AG20443 (cell line): ENCODE measurements at regions not wholly inside any gene's neighbourhood (a gene's known extent, or its start where the extent isn't known, plus 50 kb on each side); places are given as distances from the start of the nearest gene placed in this dataset.
A peak's percentile ranks its signal among the peaks of the same experiment; 100 is the strongest.
"Not testable (repeated sequence)": the region's sequence is repeated elsewhere in the genome, so short reads cannot be mapped to it uniquely, and the experiment has no call there.

Experiments
- DNase-seq: peaks from one replicate; pipeline ENCODE4 v3.0.0; 2012; ENCODE audit warnings: low spot score, mixed read lengths

DNA sequence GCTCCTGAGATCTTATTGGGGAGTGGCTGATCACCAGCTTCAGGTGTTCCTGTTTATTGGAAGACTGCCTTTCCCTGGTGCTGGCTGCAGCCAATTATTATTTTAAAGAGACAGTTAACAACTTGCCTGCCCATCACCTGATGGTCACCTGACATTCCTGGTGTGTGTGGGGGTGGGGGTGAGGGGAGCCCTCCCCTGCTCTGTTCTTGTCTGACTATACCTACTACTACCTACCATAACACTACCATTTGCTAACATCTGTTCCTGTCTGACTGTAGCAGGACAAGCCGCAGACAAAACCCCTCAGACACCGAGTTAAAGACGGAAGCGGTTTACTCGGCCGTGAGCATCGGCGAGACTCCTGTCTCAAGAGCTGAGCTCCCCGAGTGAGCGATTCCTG lies 54.9 kb upstream of the NBPF3 start:
- no peak for DNase-seq

DNA sequence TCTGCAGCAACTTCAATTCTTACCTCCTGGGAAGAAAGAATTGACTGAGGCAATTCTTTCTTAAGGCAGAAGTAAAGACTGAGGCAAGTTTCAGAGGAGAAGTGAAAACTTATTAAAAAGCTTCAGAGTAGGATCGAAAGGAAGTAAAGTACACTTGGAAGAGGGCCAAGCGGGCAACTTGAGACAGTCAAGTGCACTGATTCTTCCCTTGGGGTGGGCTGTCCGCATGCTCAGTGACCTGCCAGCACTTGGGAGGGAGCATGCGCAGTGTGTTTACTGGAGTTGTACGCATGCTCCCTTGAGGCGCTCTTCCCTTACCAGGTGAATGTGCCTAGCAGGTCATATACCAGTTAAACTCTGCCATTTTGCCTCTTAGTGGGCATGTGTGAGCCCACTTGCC lies 55.3 kb upstream of the NBPF3 start:
- no peak for DNase-seq

DNA sequence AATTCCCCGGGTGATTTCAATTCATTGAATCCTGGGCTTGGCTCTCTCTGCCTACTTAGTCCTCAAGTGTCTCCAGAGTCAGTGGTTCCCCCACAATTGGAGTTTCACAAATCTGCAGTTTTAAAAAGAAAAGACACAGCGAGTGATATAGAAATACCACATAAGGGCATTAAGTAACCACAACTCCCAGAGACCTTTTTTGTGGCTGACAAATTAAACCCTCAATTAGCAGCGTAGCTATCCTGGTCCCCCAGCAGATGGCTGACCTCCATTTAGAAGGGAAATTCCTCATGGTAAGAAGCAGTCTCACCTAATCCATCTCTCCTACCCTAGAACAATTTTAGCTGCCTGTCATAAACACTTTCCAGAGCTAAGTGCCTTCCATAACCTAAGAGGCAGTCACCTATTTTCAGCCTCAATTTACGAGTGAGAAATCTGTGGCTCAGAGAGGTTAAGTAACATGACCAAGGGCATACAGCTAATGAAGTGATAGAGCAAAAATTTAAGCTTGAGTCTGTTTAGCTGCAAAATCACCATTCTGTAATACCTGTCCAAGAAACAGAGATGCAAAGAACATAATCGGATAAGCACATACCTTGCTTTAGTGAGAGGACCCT lies 56.0 kb upstream of the NBPF3 start:
- no peak for DNase-seq

DNA sequence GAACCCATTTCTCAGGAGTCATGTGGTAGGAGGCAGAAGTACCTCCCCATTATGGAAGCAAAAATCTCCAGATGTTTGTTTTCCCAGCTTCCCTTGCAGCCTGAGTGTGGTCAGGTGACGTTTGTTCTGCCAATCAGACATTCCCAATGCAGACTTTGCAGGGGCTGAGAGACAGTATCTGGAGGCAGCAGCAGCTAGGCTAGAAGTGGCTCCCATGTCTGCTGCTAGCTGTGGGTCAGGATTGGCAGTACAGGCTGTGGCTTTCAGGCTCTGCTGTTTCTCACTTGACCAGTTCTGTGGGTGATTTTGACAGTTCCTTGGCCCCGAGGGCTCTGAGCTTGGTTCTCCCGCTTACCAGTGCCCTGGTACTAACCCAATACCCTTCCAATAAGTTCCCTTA lies 58.6 kb upstream of the NBPF3 start:
- no peak for DNase-seq

DNA sequence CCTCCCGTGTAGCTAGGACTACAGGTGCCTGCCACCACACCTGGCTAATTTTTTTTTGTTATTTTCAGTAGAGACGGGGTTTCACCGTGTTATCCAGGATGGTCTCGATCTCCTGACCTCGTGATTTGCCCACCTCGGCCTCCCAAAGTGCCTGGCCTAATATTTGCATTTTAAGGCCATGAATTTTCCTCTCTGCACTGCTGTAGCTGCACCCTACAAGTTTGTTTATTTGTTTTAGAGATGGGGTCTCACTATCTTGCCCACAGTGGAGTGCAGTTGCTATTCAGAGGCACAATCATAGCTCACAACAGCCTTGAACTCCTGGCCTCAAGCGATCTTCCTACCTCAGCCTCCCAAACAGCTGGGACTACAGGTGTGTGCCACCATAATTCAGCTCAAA lies 59.8 kb upstream of the NBPF3 start:
- not testable (repeated sequence) for DNase-seq

DNA sequence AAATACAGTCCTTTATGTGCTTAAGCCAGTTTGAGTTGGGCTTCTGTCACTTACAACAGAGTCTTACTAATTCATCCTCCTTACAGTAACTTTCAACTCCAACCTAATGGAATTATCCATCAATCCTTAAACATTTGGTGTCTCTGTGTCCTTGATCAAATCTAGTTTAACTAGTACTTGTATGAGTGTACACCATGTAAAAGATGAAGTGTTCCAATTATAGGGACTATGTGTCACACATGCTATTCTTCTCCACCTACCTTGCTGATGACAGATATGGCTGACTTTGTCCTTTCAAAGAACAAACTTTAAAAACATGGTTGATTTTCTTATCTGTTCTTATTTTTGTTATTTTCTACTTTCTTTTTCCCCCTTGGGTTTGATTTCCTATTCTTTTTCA lies 60.4 kb upstream of the NBPF3 start:
- no peak for DNase-seq

DNA sequence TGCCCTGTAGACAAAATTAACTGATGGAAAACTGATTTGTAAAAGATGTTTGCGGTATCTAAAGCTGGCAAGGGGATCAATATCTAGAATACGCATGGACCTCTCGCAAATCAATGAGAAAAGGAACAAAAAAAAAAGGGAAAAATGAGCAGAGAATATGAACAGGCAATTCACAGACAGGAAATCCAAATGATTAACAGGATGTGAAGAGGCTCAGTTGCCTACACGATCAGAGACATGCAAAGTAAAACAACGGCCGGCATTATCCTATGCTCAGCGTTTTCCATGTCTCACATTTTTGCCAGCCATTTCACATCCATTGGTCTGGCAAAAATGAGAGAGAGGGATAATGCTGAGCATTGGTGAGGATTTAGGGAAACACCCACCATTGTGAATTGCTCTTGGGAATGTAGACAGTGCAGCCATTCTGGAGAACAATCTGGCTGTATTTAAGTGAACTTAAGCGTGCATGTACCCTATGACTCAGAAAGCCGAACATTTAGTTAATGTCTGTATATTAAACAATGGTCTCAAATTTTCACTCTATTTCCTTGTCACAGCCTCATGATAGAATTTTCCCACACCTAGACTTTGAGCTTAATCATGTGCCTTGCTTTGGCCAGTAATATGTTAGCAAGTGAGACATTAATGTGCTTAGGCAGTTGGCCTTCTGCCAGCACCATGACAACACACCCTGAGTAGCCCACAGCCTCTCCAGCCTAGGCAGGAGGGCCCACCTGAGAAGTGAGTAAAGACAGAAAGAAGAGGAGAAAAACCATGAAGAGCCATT lies 61.0 kb upstream of the NBPF3 start:
- no peak for DNase-seq

DNA sequence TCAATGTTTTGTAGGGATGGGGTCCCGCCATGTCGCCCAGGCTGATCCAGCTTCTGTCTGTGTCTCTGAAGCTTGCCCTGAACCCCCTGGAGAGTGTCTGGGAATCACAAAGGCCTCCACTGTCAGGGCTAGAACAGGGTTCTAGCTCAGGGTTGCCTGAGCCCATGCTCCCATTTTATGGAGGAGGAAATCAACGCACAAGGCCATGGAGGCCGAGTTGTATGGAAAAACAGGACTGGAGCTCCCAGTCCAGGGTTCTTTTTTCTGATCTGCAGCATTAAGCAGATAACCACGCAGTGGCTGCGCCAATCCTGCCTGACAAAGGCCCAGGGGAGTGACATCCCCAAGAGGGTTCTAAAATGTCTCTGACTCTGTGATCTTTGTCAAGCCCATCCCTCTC lies 67.6 kb upstream of the NBPF3 start:
- no peak for DNase-seq

DNA sequence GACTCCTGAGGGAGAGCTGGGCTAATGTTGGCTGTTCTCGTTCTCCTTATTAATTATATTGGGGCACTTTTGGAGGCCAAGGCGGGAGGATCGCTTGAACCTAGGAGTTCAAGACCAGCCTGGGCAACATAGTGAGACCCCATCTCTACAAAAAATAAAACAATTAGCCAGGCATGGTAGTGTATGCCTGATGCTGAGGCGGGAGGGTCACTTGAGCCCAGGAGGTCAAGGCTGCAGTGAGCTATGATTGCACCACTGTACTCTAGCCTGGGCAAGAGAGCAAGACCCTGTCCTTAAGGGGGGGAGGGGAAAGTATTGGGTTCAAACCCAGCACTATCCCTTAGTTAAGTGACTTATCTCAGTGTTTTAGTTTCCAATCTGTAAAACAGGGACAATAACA lies 70.0 kb upstream of the NBPF3 start:
- no peak for DNase-seq

DNA sequence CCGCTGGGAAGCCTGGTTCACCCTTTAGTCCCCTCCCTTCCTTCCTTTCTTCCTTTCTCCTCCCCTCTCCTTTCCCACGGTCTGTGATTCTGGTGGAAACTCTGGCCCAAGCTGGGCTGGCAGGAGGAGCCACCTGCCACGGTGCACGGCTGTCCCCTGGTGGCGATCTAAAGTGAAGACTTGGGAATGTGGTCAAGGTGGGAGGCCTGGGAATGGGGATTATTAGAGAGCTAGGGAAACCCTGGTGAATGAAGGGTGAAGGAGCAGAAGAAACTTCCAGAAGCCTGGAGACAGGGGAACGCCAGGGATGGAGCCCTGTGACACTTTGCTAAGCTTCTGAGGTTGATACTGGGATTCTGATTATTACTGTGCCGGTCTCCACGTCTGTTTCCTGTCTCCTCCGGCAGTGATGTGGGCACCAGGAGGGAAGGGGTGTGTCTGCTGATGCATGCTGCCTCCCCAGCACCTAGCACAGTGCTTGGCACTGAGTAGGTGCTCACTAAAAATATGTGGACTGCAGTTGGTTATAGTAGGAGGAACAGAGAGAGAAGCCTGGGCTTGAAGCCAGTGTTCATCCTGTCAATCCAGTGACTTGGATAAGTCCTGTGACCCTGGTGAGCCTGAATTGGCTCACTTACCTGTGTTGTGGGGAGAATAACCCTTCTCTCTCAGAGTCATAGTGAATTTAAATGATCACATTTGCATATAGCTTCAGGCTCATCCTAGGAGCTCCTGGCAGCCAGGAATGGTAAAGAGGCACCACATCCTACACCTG lies 71.2 kb upstream of the NBPF3 start:
- peak; percentile 87 for DNase-seq

DNA sequence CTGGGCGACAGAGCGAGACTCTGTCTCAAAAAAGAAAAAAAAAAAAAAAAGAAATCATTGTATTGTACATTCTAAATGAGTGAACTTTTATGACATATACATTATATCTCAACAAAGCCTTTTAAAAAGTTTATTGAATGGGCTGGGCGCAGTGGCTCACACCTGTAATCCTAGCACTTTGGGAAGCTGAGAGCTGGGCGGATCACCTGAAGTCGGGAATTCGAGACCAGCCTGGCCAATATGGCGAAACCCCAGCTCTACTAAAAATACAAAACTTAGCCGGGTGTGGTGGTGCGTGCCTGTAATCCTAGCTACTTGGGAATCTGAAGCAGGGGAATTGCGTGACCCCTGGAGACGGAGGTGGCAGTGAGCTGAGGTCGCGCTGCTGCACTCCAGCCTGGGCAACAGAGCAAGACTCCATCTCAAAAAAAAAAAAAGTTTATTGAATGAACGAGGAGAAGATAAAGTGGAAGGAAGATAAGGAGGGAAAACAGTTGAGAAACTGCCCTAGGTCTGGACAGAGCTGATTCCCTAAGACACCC lies 71.9 kb upstream of the NBPF3 start:
- not testable (repeated sequence) for DNase-seq

DNA sequence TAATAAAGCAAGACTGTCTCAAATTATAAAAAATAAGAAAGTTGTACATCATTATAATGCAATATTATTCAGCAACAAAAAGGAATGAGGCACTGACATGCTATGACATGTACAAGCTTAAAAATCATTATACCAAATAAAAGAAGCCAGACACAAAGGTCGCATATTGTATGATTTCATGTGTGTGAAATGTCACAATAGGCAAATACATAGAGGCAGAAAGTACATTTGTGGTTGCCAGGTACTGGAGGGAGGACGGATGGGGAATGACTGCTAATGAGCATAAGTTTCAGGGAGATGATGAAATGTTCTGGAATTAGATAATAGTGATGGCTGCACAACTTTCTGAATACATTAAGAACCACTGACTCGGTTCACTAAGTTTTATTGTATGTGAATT lies 73.6 kb upstream of the NBPF3 start:
- DNase-seq, result no peak

DNA sequence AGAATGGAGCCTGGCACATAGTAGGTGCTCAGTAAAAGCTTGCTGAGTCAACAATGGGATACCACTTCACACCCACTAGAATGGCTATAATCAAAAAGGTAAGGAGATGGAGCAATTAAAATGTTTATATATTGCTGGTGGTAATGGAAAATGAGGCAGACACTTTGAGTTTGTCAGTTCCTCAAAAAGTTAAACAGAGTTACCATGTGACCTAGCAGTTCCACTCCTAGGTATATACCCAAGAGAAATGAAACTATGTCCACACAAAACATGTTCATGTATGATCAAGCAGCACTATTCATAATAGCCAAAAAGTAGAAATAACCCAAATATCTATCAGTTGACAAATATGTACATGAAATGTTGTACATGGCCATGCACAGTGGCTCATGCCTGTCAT lies 74.8 kb upstream of the ECE1 start:
- no peak for DNase-seq

DNA sequence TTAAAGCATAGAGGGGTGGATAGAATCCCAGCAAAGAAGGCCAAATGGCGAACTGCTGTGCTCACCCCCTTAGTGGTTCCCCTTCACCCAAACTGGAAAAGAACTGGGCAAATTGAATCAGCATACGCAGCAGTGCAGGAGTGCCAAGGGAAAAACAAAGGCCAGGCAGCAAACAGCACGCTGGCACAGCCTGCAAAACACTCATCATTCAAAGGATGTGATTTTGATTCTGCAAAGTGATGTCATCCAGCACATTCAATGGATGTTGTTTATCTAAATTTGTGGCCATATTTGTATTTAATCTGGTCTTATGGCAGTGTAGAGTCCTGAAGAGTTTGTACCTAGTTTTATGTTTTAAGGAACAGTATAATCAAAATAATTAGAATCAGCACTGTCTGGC lies 71.8 kb upstream of the ECE1 start:
- DNase-seq, result no peak

DNA sequence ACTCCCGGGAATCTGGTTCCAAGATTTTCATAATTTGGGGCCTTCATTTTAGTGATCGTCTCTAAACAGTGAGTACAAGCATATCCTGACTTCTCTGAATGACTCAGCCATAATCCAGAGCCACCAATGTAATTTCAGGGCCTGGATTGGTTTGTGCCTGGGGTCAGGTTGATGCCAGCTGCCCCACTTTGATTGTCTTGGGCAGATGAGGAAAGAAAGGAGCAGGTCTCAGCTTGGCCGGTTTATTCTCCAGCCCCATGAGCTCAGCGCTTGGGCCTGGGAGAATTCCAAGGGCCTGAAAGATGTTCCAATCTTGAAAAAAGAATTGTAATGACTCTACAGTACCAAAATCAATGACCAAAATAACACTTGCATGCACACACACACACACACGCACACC lies 71.2 kb upstream of the ECE1 start:
- DNase-seq, result no peak

DNA sequence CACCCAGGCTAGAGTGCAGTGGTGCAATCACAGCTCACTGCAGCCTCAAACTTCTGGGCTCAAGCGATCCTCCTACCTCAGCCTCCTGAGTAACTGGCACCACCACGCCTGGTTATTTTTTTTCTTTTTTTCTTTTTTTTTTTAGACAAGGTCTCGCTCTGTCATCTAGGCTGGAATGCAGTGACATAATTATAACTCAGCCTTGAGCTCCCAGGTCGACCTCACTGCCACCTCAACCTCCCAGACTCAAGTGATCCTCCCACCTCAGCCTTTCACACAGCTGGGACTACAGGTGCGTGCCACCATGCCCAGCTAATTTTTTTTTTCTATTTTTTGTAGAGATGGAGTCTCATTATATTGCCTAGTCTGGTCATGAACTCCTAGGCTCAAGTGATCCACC lies 66.9 kb upstream of the ECE1 start:
- no peak for DNase-seq

DNA sequence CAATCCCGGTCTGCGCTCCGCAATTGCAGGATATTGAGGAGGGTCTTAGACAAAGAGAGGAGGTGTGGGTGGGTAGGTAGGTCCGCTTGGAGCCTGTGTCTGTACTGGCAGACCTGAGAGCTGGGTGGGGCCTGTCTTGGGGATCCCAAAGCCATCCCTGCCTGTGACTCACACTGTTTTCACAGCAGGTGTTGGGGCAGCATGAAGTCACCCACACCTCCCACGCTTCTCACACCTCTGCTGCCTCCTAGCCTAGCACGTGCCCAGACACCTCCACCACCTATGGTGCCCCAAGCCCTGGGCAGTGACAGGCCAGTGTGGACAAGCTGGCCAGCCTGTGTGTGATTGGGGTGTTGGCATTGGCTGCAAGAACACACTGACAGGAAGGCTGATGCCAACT lies 65.7 kb upstream of the ECE1 start:
- no peak for DNase-seq

DNA sequence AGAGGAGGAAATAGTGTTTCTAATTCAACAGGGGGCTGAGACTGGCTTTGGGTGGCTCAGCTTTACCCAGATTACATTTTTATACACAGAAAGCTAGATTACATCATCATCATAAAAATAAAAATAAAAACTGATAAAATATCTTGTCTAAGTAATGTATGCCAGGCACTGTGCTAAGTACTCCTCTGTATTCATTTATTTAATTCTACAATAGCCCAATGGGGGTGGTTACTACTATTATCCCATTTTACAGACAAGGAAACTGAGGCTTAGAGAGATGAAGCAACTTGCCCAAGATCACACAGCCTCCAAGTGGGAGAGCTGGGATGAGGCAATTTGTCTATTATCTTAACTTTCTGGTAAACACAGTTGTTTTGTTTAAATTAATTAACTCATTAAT lies 62.3 kb upstream of the ECE1 start:
- no peak for DNase-seq

DNA sequence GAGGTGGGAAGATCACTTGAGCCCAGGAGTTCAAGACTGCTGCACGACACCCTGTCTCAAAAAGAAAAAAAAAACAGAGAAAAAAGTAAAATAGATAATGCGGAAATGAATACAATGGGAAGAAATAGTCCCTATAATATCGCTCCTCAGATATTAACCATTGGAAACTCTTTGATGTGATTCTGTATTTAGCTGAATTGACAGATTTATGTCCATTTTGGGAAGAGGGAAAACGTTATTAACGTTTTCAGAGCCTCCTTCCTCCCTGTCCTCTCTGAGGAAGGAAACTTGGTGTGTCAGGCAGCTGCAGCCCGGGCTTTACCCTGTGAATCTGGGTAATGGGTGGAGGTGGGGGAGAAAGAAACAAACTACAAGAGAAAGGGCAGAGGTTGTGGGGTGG lies 61.6 kb upstream of the ECE1 start:
- no peak for DNase-seq

DNA sequence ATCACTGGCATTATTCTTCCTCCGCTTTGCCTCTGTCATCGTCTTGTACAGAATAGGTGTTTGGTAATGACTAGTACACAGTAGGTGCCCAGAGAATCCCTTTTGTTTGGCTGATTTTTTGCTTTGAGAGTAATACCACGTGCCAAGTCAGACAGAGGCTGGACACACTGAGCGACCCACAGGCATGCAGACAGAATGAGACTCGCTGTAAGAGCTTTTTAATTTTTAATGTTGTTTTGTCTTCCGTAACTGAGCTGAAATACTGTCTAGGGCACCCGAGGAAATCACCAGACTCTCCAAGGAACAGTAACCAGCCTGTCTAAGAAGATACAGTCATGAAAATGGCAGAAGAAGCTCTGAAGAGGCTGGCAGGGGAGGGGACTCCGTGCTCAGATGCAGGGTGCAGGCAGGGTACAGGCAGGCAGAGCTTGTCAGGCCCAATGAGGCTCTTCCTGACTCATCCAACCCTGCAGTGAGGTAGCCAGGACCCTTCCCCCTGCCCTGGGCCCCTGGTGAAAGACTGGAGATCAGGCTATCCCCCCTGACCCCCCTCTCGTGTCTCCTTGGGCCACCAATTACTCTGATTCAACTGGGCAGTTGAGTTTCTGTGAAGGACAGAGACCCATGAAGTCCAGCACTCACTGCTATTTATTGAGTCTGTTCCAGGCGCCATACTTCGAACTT lies 60.1 kb upstream of the ECE1 start:
- DNase-seq, result no peak

DNA sequence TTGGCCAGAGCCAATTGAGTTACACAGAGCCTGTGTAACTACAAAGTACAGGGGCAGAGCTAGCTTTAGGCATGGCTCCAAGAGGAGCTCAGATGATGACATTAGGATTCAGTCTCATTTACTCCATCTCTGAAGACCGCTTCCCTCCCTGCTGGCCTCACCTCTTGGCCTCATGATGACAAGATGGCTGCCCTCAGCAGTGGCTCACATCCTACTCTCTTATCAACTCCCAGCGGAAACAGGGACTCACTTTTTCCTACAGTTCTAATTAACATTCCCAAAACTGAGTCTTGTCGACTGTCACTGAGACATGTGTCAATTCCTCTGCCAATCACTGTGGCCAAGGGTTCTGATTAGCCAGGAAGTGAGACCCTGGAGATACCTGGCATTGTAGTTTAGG lies 59.4 kb upstream of the ECE1 start:
- no peak for DNase-seq

DNA sequence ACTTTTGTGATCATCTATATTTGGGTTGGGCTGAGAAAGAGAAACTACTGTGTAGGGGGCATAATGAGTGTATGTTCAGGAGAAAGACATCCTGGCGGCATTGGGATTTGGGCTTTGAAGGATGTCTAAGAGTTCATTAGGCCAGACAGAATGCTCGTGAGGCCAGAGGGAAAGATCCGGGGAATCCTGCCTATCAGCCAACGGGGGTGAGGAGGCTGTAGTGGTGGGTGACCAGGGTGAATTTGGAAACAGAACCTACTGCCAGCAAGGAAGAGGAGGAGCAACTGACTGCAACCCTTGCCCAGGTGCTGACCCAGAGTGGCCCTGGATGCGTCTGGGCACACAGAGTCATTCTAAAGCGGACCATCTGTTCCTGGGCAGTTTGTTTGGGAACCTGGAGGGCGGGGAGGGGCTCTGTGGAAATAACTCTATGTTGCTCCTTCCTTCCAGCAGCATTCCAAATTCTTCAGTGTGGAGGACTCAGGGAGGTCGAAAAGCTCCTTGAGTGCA lies 56.9 kb upstream of the ECE1 start:
- no peak for DNase-seq
